ENCODE measurements at regions not wholly inside any gene's neighbourhood (a gene's known extent, or its start where the extent isn't known, plus 50 kb on each side); places are given as distances from the start of the nearest gene placed in this dataset.

DNA sequence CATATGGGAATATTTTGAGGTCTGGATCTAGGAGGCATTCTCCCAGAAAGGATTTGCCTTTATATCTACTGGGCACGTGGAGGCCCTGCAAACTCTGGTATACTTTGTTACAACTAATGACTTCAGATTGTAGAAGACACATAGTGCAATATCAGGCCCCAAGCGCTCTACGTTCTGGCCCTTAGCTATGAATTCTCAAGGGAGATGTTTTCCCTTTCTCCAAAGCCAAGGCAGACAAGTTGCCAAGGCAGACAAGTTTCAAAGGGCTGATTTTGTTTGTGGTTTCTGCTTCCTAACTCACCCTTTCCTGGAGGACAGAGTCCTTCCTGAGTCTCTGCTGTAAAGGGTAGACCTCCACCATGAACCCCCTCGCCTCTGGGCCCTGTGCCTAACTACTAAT, 99.4 kb upstream of the CTTNBP2 start:
- DNase-seq (ENCODE audit: low read depth), result peak; percentile 2
- TF ChIP-seq, protein P1, sequence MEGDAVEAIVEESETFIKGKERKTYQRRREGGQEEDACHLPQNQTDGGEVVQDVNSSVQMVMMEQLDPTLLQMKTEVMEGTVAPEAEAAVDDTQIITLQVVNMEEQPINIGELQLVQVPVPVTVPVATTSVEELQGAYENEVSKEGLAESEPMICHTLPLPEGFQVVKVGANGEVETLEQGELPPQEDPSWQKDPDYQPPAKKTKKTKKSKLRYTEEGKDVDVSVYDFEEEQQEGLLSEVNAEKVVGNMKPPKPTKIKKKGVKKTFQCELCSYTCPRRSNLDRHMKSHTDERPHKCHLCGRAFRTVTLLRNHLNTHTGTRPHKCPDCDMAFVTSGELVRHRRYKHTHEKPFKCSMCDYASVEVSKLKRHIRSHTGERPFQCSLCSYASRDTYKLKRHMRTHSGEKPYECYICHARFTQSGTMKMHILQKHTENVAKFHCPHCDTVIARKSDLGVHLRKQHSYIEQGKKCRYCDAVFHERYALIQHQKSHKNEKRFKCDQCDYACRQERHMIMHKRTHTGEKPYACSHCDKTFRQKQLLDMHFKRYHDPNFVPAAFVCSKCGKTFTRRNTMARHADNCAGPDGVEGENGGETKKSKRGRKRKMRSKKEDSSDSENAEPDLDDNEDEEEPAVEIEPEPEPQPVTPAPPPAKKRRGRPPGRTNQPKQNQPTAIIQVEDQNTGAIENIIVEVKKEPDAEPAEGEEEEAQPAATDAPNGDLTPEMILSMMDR (conservative IDR thresholded peaks at IDR 0.05; ENCODE audit: low read depth, low read length), result no peak
- no peak overlapping the region for H3K4me3 ChIP-seq (ENCODE audit: low read depth, low read length)

DNA sequence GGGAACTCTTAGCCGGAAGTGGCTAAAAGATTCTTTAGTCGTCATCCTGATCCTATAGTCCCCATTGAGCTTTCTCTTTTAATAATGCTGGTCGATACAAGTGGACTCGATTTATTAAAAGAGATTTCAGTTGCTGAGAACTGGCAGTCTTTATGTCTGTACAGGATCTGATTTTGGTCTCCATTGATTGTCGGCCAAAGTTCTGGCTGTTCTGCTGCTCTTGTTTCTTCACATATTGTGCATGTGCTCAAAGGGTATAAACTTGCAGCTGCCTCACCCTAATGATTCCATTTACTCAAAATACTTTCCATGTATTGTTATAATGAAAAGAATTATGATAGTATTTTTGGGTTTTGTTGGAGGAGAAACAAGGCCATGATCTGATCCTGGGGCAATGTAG, 100.7 kb upstream of the CTTNBP2 start:
- TF ChIP-seq, protein P1 (conservative IDR thresholded peaks at IDR 0.05; ENCODE audit: low read depth, low read length), result no peak
- no peak overlapping the region for H3K4me3 ChIP-seq (ENCODE audit: low read depth, low read length)
- DNase-seq (ENCODE audit: low read depth), result no peak

DNA sequence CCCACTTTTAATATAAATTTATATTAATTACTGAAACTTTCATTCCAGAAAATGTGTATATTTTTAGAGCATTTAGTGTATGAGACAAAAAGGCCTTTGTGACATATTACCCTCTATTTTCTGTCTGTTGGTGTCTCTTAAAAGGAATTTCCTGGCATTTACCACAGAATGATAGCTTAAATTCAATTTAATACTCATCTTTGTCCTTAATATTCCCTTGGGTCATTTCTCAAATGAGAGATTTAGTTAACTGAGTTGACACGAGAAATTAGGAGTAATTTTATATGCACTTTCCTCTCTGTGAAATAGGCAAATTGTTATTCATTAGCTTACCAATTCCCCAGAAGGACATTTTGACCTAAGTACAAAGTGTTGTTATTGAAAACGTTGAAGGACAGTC, 101.7 kb upstream of the CTTNBP2 start:
- H3K4me3 ChIP-seq (ENCODE audit: low read depth, low read length), result no peak overlapping the region
- TF ChIP-seq, protein P1 (conservative IDR thresholded peaks at IDR 0.05; ENCODE audit: low read depth, low read length), result no peak
- DNase-seq (ENCODE audit: low read depth), result no peak

DNA sequence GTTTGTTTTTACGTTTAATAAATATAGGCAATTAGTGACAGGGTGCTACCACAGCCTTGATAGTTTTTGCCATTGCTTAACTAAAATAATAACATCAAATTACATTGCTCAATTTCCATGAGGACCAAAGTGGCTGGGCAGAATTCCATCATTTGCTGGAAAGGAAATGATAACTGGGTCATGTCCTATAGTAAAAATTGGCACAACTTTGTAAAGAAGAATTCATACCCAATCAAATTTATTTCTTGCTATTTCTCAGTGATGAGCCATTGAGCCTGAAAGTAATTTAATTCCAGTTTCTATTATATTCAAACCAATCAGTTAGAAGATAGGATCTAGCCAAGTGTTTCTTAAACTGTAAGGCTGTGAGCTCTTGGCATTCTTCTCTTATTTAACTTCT, 102.2 kb upstream of the CTTNBP2 start:
- H3K4me3 ChIP-seq (ENCODE audit: low read depth, low read length), result no peak overlapping the region
- TF ChIP-seq, protein P1 (conservative IDR thresholded peaks at IDR 0.05; ENCODE audit: low read depth, low read length), result no peak
- no peak for DNase-seq (ENCODE audit: low read depth)

DNA sequence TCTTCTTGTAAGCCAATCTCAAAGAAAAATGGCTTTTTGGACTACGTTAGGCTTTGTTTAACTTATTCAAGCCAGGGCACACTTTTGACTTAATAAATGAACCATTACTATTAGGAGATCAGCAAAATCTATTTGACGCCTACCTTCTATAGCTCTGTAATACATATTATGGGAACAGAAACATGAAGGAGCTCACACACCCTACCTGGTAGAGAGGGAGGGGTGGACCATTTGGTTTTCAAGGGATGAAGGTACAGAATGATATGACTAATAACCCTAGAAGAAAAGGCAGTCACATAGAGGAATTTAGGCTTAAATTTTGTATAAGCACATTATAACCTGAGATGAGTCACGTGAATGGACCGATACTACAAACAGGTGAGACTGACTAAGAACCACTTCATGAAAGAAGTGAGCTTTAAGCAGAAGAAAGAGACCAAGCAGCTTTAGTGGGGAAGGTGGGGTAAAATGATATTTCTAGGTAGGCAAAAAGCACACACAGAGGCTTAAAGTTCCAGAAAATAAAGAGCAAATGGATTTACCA, 106.8 kb upstream of the CTTNBP2 start:
- TF ChIP-seq, protein P1 (conservative IDR thresholded peaks at IDR 0.05; ENCODE audit: low read depth, low read length), result no peak
- DNase-seq (ENCODE audit: low read depth), result no peak
- no peak overlapping the region for H3K4me3 ChIP-seq (ENCODE audit: low read depth, low read length)

DNA sequence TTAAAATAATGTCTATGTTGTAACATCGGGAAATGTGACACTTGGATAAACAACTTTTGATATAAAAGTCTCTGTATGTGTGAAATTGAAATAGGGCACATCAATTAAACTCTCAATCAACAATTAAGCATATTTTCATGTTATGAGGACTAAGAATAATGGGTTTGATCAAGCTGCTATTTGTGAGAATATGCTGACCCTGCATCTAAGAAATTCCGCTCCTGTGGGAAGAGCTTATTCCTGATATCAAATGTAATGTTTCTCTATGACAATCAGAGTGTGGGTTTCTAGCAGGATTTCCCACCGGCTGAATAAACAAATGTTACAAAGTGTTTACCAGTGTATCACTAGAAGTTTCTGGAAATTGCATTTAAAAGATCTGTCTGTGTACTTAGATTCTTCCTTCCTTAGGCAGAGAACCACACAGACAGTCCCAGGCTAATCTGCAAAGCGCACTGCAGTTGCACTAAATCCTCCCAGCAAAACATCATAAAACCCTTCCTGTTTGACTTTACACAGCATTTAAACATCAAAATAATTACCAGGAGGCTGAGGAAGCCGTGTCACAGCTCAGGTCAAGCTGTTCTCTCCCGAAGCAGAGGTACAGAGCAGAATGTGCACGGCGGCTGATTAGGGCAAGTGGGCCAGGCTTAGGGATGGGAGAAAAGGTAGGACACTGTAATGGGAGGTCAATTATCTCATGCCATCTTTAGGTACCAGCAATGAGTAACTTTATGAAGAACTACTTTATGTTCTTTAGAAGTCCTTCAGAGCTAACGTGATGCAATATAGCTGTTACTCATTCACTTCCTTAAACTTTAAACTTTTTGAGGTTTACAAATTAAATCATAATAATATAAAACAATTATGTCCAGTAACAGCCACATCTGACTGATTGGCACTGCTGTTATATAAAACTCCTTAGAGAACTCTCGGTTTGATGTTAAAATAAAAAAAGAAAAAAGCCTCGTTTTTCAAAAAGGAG, 109.1 kb upstream of the CTTNBP2 start:
- peak; percentile 4 for DNase-seq (ENCODE audit: low read depth)
- TF ChIP-seq, protein P1 (conservative IDR thresholded peaks at IDR 0.05; ENCODE audit: low read depth, low read length), result no peak
- no peak overlapping the region for H3K4me3 ChIP-seq (ENCODE audit: low read depth, low read length)
